ENCODE measurements at regions not wholly inside any gene's neighbourhood (a gene's known extent, or its start where the extent isn't known, plus 50 kb on each side); places are given as distances from the start of the nearest gene placed in this dataset.

GRCh38 chr5:7330256-7330655 lies 65.7 kb upstream of the ADCY2 start:
- no peak for ATAC-seq
- no peak overlapping the region for H3K27ac ChIP-seq (ENCODE audit: low read length)
- TF ChIP-seq CTCF (IDR thresholded peaks at IDR 0.05), result no peak
- intact Hi-C loops (cut with micrococcal nuclease), result no loop called here
- no peak for DNase-seq
- Mint-ChIP-seq H3K27me3 (ENCODE audit: low read depth in 2 of 2) (no peaks in the 10 kb centered on the region), H3K4me3 (no peak overlapping the region), H3K36me3 (no peaks in the 10 kb centered on the region), H3K27ac (no peak overlapping the region), H3K9me3 (peaks cover 9 to 11% of the 10 kb centered on the region in 2 donors), H3K4me1 (no peaks in the 10 kb centered on the region)
- no peaks in the 10 kb centered on the region for H3K36me3 ChIP-seq (ENCODE audit: control insufficient read depth, insufficient read depth, low read length)
- H3K9me3 ChIP-seq (ENCODE audit: control insufficient read depth, insufficient read depth, low read length), result no peaks in the 10 kb centered on the region
- H3K27me3 ChIP-seq (ENCODE audit: control insufficient read depth, insufficient read depth, low read length), result no peaks in the 10 kb centered on the region
- H3K4me1 ChIP-seq (ENCODE audit: control insufficient read depth, insufficient read depth, low read length), result no peaks in the 10 kb centered on the region
- WGBS (ENCODE audit: insufficient coverage), result 67% methylated on average over 3 of the region's 3 CpGs
- no peak overlapping the region for H3K4me3 ChIP-seq (ENCODE audit: low read length)

GRCh38 chr5:7331131-7331530 lies 64.8 kb upstream of the ADCY2 start:
- Mint-ChIP-seq H3K9me3 (peaks cover 10 to 11% of the 10 kb centered on the region in 2 donors), H3K4me3 (no peak overlapping the region), H3K36me3 (no peaks in the 10 kb centered on the region), H3K27me3 (ENCODE audit: low read depth in 2 of 2) (no peaks in the 10 kb centered on the region), H3K27ac (no peak overlapping the region), H3K4me1 (no peaks in the 10 kb centered on the region)
- DNase-seq, result no peak
- ATAC-seq, result no peak
- H3K4me1 ChIP-seq (ENCODE audit: control insufficient read depth, insufficient read depth, low read length), result no peaks in the 10 kb centered on the region
- intact Hi-C loops (cut with micrococcal nuclease), result no loop called here
- TF ChIP-seq CTCF (IDR thresholded peaks at IDR 0.05), result no peak
- 69% methylated on average over 7 of the region's 7 CpGs for WGBS (ENCODE audit: insufficient coverage)
- H3K27me3 ChIP-seq (ENCODE audit: control insufficient read depth, insufficient read depth, low read length), result no peaks in the 10 kb centered on the region
- H3K9me3 ChIP-seq (ENCODE audit: control insufficient read depth, insufficient read depth, low read length), result no peaks in the 10 kb centered on the region
- no peak overlapping the region for H3K4me3 ChIP-seq (ENCODE audit: low read length)
- no peak overlapping the region for H3K27ac ChIP-seq (ENCODE audit: low read length)
- no peaks in the 10 kb centered on the region for H3K36me3 ChIP-seq (ENCODE audit: control insufficient read depth, insufficient read depth, low read length)
